ENCODE measurements at regions not wholly inside any gene's neighbourhood (a gene's known extent, or its start where the extent isn't known, plus 50 kb on each side); places are given as distances from the start of the nearest gene placed in this dataset.

DNA sequence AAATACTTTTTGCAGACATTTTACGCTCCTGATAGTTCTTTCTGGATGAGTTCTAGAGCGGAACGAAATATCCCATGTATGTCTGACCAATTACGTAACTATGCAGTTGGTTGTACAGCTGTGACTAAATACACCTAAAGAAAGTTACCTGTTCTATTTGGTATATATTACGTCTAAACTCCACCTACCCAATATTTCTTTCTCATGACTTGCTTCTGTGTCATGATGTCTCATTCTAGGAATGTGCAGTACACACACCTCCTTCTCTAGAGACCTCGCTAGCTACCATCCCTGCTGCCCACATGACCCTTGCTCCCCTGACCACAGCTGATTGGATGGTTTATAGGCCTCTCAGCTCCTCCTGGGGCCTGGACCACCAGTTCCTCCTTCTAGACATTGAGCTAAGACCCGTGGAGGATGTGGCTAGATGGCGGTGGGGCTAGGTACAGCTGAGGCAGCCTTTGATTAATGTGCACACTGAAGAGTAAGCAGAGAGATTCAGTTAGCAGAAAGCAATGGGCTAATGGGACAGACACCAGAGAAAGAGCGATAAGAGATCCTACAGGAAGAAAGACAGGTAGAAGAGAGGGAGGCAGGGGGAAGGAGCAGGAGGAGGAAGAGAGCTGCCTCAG, 422.1 kb downstream of the COG6 start:
- TF ChIP-seq POLR2AphosphoS5 (IDR thresholded peaks at IDR 0.05) (no peak), CTCF (IDR thresholded peaks at IDR 0.05) (no peak)

Data from breast epithelium (tissue), 3 donors.